MM.1S (cell line): ENCODE measurements at regions not wholly inside any gene's neighbourhood (a gene's known extent, or its start where the extent isn't known, plus 50 kb on each side); places are given as distances from the start of the nearest gene placed in this dataset.

Experiments
- DNase-seq: peaks from one replicate; pipeline ENCODE4 v3.0.0-alpha.2; 2015
- H2AFZ ChIP-seq: fragments of 300-600 bp; sonication (generic); 2 replicates; pipeline ENCODE4 v1.6.0; 2016; ENCODE audit warnings: antibody characterized with exemption, low read length
- H3F3A ChIP-seq: fragments of 300-600 bp; sonication (generic); 2 replicates; pipeline ENCODE4 v1.6.1; 2016; ENCODE audit warnings: mild to moderate bottlenecking, antibody characterized with exemption, low read length, moderate library complexity, mixed read lengths; ENCODE audit not compliant: insufficient read depth
- H3K27ac ChIP-seq: fragments of 300-600 bp; sonication (generic); 2 replicates; pipeline ENCODE4 v1.5.1; 2016; ENCODE audit warnings: mild to moderate bottlenecking, low read length
- H3K27me3 ChIP-seq: fragments of 300-600 bp; sonication (generic); replicated peaks from 2 replicates; pipeline ENCODE4 v1.6.0; 2016; ENCODE audit warnings: low read length; ENCODE audit not compliant: insufficient read depth
- H3K36me3 ChIP-seq: fragments of 300-600 bp; sonication (generic); replicated peaks from 2 replicates; pipeline ENCODE4 v1.6.1; 2016; ENCODE audit warnings: mild to moderate bottlenecking, low read length, mixed read lengths; ENCODE audit not compliant: insufficient read depth
- H3K4me1 ChIP-seq: fragments of 300-600 bp; sonication (generic); 2 replicates; pipeline ENCODE4 v1.6.1; 2016; ENCODE audit warnings: low read length, mixed read lengths
- H3K4me2 ChIP-seq: fragments of 300-600 bp; sonication (generic); 2 replicates; pipeline ENCODE4 v1.6.0; 2016; ENCODE audit warnings: low read depth, low read length
- H3K4me3 ChIP-seq: fragments of 300-600 bp; sonication (generic); 2 replicates; pipeline ENCODE4 v1.5.1; 2016; ENCODE audit warnings: low read length, mixed read lengths
- H3K79me2 ChIP-seq: fragments of 300-600 bp; sonication (generic); 2 replicates; pipeline ENCODE4 v1.6.1; 2016; ENCODE audit warnings: mixed run types, low read length, mixed read lengths
- H3K9ac ChIP-seq: fragments of 300-600 bp; sonication (generic); 2 replicates; pipeline ENCODE4 v1.6.1; 2016; ENCODE audit warnings: low read length, mixed read lengths
- H3K9me2 ChIP-seq: fragments of 300-600 bp; sonication (generic); replicated peaks from 2 replicates; pipeline ENCODE4 v1.6.1; 2016; ENCODE audit warnings: mild to moderate bottlenecking, low read length, mixed read lengths; ENCODE audit not compliant: insufficient read depth
- H3K9me3 ChIP-seq: fragments of 300-600 bp; sonication (generic); replicated peaks from 2 replicates; pipeline ENCODE4 v1.6.1; 2016; ENCODE audit warnings: mild to moderate bottlenecking, low read length, mixed read lengths; ENCODE audit not compliant: insufficient read depth
- H4K20me1 ChIP-seq: fragments of 300-600 bp; sonication (generic); 2 replicates; pipeline ENCODE4 v1.6.1; 2016; ENCODE audit warnings: mild to moderate bottlenecking, low read length, moderate library complexity, mixed read lengths; ENCODE audit not compliant: insufficient read depth
- CTCF ChIP-seq: fragments of 300-600 bp; sonication (generic); IDR thresholded peaks from 2 replicates; pipeline ENCODE4 v1.5.1; 2016; ENCODE audit warnings: antibody characterized with exemption, low read length, mixed read lengths
- EZH2 ChIP-seq: fragments of 300-600 bp; sonication (generic); optimal IDR thresholded peaks from 2 replicates; pipeline ENCODE3; 2017; ENCODE audit warnings: low read depth, mild to moderate bottlenecking, antibody characterized with exemption, low read length, mixed read lengths
- EZH2phosphoT487 ChIP-seq: fragments of 300-600 bp; sonication (generic); IDR thresholded peaks from 2 replicates; pipeline ENCODE4 v1.6.1; 2018; ENCODE audit warnings: antibody characterized with exemption, low read length

GRCh38 chr13:30856005-30856790, 49.9 kb upstream of the MEDAG start:
- Histone ChIP-seq H3K4me1 (0 out of 2 replicates have a peak, but pooled peaks cover 4% of the 10 kb centered on the region), H3K4me3 (no peak overlapping the region), H3K27me3 (no peaks in the 10 kb centered on the region), H3K9me3 (no peaks in the 10 kb centered on the region), H3K27ac (no peak overlapping the region), H3K79me2 (no peaks in the 10 kb centered on the region), H2AFZ (no peak overlapping the region), H3K36me3 (no peaks in the 10 kb centered on the region), H4K20me1 (no peaks in the 10 kb centered on the region), H3K4me2 (no peak overlapping the region), H3K9me2 (no peaks in the 10 kb centered on the region), H3F3A (no peaks in the 10 kb centered on the region), H3K9ac (no peak overlapping the region)
- no peak for TF ChIP-seq EZH2
- no peak for TF ChIP-seq CTCF
- TF ChIP-seq EZH2phosphoT487: no peak
- no peak for DNase-seq
